LNCaP clone FGC (cell line): ENCODE measurements at regions not wholly inside any gene's neighbourhood (a gene's known extent, or its start where the extent isn't known, plus 50 kb on each side); places are given as distances from the start of the nearest gene placed in this dataset.

Experiments used
- DNase-seq: peaks from one replicate; pipeline ENCODE4 v3.0.0-alpha.2; 2011; ENCODE audit warnings: low read depth
- H3K4me3 ChIP-seq: 2 replicates; pipeline ENCODE4 v1.5.1; 2011; ENCODE audit warnings: mild to moderate bottlenecking, low read depth, low read length, control low read depth
- CTCF ChIP-seq: IDR thresholded peaks from 2 replicates; pipeline ENCODE4 v1.5.1; 2012; ENCODE audit warnings: mild to moderate bottlenecking; ENCODE audit not compliant: control insufficient read depth, insufficient read depth; ENCODE audit errors: extremely low read depth

GRCh38 chr4:130338851-130339250 lies 1242.9 kb downstream of the C4orf33 start:
- no peak overlapping the region for H3K4me3 ChIP-seq
- no peak for DNase-seq
- no peak for TF ChIP-seq CTCF

GRCh38 chr4:130349745-130350144 lies 1253.8 kb downstream of the C4orf33 start:
- no peak for TF ChIP-seq CTCF
- DNase-seq: no peak
- no peak overlapping the region for H3K4me3 ChIP-seq

- no peak overlapping the region for H3K4me3 ChIP-seq
- DNase-seq: no peak
- TF ChIP-seq CTCF: no peak
These were observed 1260.9 kb downstream of the C4orf33 start for GRCh38 chr4:130356873-130357272.

- TF ChIP-seq CTCF: peak; percentile 41
- DNase-seq: no peak
- no peak overlapping the region for H3K4me3 ChIP-seq
These were observed 1263.6 kb downstream of the C4orf33 start for GRCh38 chr4:130359542-130359941.

GRCh38 chr4:130361616-130362015 lies 1265.7 kb downstream of the C4orf33 start:
- no peak for DNase-seq
- TF ChIP-seq CTCF: no peak
- no peak overlapping the region for H3K4me3 ChIP-seq

GRCh38 chr4:130368668-130369067 lies 1272.7 kb downstream of the C4orf33 start:
- no peak overlapping the region for H3K4me3 ChIP-seq
- TF ChIP-seq CTCF: no peak
- peak; percentile 1 for DNase-seq

- H3K4me3 ChIP-seq: no peak overlapping the region
- no peak for TF ChIP-seq CTCF
- DNase-seq: no peak
These were observed 1297.3 kb downstream of the C4orf33 start for GRCh38 chr4:130393231-130393630.
